ENCODE measurements at regions not wholly inside any gene's neighbourhood (a gene's known extent, or its start where the extent isn't known, plus 50 kb on each side); places are given as distances from the start of the nearest gene placed in this dataset.

- H3K9me3 Mint-ChIP-seq: peaks cover 2% of the 10 kb centered on the region
- no peaks in the 10 kb centered on the region for H3K27me3 Mint-ChIP-seq
- POLR2A ChIA-PET: no interaction called here
- H3K27ac Mint-ChIP-seq: no peak overlapping the region
- H3K4me1 Mint-ChIP-seq (ENCODE audit: low read depth): no peaks in the 10 kb centered on the region
- no peak for TF ChIP-seq CTCF (IDR thresholded peaks at IDR 0.05)
- DNase-seq: no peak
- CTCF ChIA-PET: no interaction called here
- no peaks in the 10 kb centered on the region for H3K36me3 Mint-ChIP-seq (ENCODE audit: low read depth)
- intact Hi-C loops (cut with micrococcal nuclease): no loop called here
- no peak overlapping the region for H3K4me3 Mint-ChIP-seq
- ATAC-seq: no peak
Observed at GRCh38 chr4:92232566-92232965, 71.2 kb upstream of the GRID2 start.

GRCh38 chr4:92234393-92235176 is 69.2 kb upstream of the GRID2 start:
- no peaks in the 10 kb centered on the region for H3K27me3 Mint-ChIP-seq
- intact Hi-C loops (cut with micrococcal nuclease): no loop called here
- H3K36me3 Mint-ChIP-seq (ENCODE audit: low read depth): no peaks in the 10 kb centered on the region
- peaks cover 2% of the 10 kb centered on the region for H3K9me3 Mint-ChIP-seq
- H3K27ac Mint-ChIP-seq: no peak overlapping the region
- no peak for TF ChIP-seq CTCF (IDR thresholded peaks at IDR 0.05)
- ATAC-seq (no peak), DNase-seq (no peak)
- no peaks in the 10 kb centered on the region for H3K4me1 Mint-ChIP-seq (ENCODE audit: low read depth)
- POLR2A ChIA-PET: no interaction called here
- no peak overlapping the region for H3K4me3 Mint-ChIP-seq
- CTCF ChIA-PET: no interaction called here

GRCh38 chr4:92235731-92236130 is 68.0 kb upstream of the GRID2 start:
- no peak overlapping the region for H3K27ac Mint-ChIP-seq
- ChIA-PET CTCF (no interaction called here), POLR2A (no interaction called here)
- H3K4me3 Mint-ChIP-seq: no peak overlapping the region
- intact Hi-C loops (cut with micrococcal nuclease): no loop called here
- ATAC-seq (no peak), DNase-seq (no peak)
- no peaks in the 10 kb centered on the region for H3K4me1 Mint-ChIP-seq (ENCODE audit: low read depth)
- H3K36me3 Mint-ChIP-seq (ENCODE audit: low read depth): no peaks in the 10 kb centered on the region
- H3K9me3 Mint-ChIP-seq: peaks cover 2% of the 10 kb centered on the region
- H3K27me3 Mint-ChIP-seq: no peaks in the 10 kb centered on the region
- no peak for TF ChIP-seq CTCF (IDR thresholded peaks at IDR 0.05)

- H3K9me3 Mint-ChIP-seq: peaks cover 2% of the 10 kb centered on the region
- no peaks in the 10 kb centered on the region for H3K27me3 Mint-ChIP-seq
- POLR2A ChIA-PET: no interaction called here
- no peak for DNase-seq
- H3K4me3 Mint-ChIP-seq: no peak overlapping the region
- no peak overlapping the region for H3K27ac Mint-ChIP-seq
- no peak for ATAC-seq
- CTCF ChIA-PET: no interaction called here
- H3K36me3 Mint-ChIP-seq (ENCODE audit: low read depth): no peaks in the 10 kb centered on the region
- intact Hi-C loops (cut with micrococcal nuclease): no loop called here
- TF ChIP-seq CTCF (IDR thresholded peaks at IDR 0.05): no peak
- H3K4me1 Mint-ChIP-seq (ENCODE audit: low read depth): no peaks in the 10 kb centered on the region
Observed at GRCh38 chr4:92236877-92237276, 66.9 kb upstream of the GRID2 start.

GRCh38 chr4:92237559-92237958 is 66.2 kb upstream of the GRID2 start:
- Mint-ChIP-seq H3K4me3 (no peak overlapping the region), H3K27me3 (no peaks in the 10 kb centered on the region), H3K9me3 (peaks cover 2% of the 10 kb centered on the region), H3K36me3 (ENCODE audit: low read depth) (no peaks in the 10 kb centered on the region), H3K27ac (no peak overlapping the region), H3K4me1 (ENCODE audit: low read depth) (no peaks in the 10 kb centered on the region)
- ATAC-seq: no peak
- ChIA-PET POLR2A (no interaction called here), CTCF (no interaction called here)
- no peak for DNase-seq
- TF ChIP-seq CTCF (IDR thresholded peaks at IDR 0.05): no peak
- intact Hi-C loops (cut with micrococcal nuclease): no loop called here
